ENCODE measurements at regions not wholly inside any gene's neighbourhood (a gene's known extent, or its start where the extent isn't known, plus 50 kb on each side); places are given as distances from the start of the nearest gene placed in this dataset.

DNA sequence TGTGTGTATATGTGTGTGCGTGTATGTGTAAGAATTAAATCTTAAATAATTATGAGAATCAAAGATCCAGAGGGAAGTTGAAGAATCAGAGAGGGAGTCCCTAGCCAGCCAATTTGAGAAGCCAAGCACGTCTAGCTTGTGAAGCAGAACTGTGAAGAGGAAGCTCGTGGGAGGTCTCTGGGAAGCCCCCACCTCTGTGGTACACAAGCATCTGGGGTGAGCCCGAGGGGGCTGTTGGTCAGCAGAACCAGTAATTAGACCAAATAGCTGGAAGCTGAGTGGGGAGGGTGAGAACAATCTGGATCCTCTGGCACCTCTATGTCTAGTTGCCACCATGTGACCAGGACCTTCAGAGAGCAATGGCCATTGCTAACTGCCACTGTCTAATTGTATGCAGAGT, 162.7 kb upstream of the ADRA1D start:
- TF ChIP-seq, protein P1, sequence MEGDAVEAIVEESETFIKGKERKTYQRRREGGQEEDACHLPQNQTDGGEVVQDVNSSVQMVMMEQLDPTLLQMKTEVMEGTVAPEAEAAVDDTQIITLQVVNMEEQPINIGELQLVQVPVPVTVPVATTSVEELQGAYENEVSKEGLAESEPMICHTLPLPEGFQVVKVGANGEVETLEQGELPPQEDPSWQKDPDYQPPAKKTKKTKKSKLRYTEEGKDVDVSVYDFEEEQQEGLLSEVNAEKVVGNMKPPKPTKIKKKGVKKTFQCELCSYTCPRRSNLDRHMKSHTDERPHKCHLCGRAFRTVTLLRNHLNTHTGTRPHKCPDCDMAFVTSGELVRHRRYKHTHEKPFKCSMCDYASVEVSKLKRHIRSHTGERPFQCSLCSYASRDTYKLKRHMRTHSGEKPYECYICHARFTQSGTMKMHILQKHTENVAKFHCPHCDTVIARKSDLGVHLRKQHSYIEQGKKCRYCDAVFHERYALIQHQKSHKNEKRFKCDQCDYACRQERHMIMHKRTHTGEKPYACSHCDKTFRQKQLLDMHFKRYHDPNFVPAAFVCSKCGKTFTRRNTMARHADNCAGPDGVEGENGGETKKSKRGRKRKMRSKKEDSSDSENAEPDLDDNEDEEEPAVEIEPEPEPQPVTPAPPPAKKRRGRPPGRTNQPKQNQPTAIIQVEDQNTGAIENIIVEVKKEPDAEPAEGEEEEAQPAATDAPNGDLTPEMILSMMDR (IDR thresholded peaks at IDR 0.05) = no peak
- no peak for TF ChIP-seq POLR2A (IDR thresholded peaks at IDR 0.05)
